CD4-positive, alpha-beta T cell treated with Interleukin-6 for 4 hours (primary cell): ENCODE measurements at regions not wholly inside any gene's neighbourhood (a gene's known extent, or its start where the extent isn't known, plus 50 kb on each side); places are given as distances from the start of the nearest gene placed in this dataset.
A peak's percentile ranks its signal among the peaks of the same experiment; 100 is the strongest.

Source experiments
- DNase-seq: peaks from one replicate; pipeline ENCODE4 v3.0.0-alpha.2; 2020; ENCODE audit warnings: mixed read lengths

GRCh38 chr7:131110297-131111080, 217.2 kb upstream of the MKLN1 start:
- peak; percentile 21 for DNase-seq

GRCh38 chr7:131111081-131111576, 216.5 kb upstream of the MKLN1 start:
- peak; percentile 21 for DNase-seq

- no peak for DNase-seq
These were observed 215.9 kb upstream of the MKLN1 start for GRCh38 chr7:131111792-131112191.

DNA sequence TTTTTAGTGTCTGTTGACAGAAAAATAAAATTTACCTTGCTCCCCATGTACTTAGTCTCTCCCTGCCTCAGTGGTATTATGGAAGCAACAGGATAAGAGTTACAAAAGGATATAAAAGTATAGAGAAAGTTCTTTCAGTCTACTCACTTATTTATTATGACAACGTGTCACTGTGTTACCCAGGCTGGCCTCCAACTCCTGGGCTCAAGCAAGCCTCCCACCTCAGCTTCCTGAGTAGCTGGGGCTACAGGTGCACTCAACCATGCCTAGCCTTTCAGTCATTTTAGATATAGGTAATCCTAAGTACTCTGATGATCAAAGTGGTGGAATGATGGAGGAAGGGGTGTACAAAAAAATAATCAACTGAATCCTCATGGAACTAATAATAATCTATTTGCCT, 215.2 kb upstream of the MKLN1 start:
- no peak for DNase-seq

- DNase-seq: no peak
These were observed 212.3 kb upstream of the MKLN1 start for GRCh38 chr7:131115340-131115739.

- DNase-seq: no peak
These were observed 210.2 kb upstream of the MKLN1 start for GRCh38 chr7:131117439-131117838.

- DNase-seq: no peak
These were observed 208.3 kb upstream of the MKLN1 start for GRCh38 chr7:131119381-131119780.

DNA sequence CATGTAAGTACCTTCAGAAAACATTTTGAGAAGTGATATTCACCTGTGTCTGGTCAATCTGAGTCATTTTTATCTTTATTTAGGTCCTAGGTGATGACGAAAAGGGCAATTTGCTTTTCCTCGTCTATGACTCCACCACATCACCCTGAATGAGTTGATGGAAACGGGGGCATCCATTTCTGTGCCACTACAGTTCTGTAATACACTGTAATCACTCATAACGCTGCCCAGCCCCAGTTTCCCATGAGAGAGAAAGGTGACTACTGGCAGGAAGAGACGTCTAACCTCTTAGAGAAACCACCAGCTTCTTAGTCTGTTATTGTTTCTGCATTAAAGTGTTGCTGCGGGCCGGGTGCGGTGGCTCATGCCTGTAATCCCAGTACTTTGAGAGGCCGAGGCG, 205.3 kb upstream of the MKLN1 start:
- no peak for DNase-seq

GRCh38 chr7:131124001-131124629, 203.6 kb upstream of the MKLN1 start:
- DNase-seq: no peak

DNA sequence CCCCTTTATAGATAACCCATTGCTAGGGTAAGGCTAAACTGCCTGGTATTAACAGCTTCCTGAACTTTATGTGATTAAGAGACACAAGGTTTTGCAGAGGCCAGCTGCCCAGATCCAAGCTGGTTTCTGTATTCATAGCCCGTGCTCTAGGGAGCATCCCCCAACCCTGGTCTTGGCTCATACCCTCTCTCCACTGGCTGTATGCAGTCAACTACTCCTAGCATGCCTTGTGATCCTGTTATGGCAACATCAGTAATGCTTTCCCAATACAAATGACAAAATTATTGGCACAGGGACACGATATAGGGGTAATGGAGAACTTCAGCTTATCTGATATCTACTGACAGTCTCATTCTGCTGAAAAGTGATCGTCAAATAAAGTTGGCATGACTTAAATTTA, 202.8 kb upstream of the MKLN1 start:
- DNase-seq: no peak

DNA sequence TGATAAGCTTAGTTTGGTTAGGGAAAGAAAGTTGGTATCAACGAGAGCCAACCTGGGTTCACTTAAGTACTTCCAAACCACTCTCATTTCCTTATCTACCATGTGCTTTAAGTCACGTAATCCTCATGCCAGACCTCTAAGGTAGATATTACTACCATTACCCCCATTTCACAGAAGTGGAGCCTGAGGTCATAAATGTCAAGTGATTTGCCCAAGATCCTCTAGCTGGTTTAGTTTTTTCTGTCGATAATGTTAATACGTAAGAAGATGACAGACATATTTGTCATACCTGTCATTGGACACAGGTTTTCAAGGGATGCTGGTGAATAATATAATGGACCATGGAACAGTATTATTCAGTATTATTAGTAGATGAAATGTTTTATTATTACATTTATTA, 197.4 kb upstream of the MKLN1 start:
- no peak for DNase-seq

GRCh38 chr7:131131012-131131745, 196.5 kb upstream of the MKLN1 start:
- DNase-seq: no peak

- no peak for DNase-seq
These were observed 195.8 kb upstream of the MKLN1 start for GRCh38 chr7:131131746-131132431.

- DNase-seq: no peak
These were observed 188.2 kb upstream of the MKLN1 start for GRCh38 chr7:131139462-131139861.

DNA sequence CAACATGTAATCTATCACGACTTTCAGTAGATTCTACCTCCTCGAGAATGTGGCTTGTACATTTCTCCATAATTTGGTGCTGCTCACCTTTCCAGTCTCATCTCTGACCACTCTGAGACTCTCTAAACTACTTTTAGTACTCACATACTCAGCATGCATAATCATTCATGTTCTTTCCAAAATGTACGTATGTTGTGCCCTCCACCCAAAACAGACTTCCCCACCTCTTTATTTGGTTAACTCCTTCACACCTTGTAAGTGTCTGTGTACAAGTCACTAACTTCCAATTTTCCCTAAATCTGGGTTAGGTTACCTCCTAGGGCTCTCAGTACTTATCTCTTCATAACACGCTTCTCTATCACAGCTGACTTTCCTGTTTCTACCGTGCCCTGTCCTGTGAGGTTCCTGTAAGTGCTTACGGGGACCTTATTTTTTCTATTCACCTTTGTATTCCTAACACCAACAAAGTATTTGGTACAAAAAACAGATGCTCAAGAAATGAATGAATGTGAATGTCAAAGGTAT, 186.2 kb upstream of the MKLN1 start:
- DNase-seq: no peak

DNA sequence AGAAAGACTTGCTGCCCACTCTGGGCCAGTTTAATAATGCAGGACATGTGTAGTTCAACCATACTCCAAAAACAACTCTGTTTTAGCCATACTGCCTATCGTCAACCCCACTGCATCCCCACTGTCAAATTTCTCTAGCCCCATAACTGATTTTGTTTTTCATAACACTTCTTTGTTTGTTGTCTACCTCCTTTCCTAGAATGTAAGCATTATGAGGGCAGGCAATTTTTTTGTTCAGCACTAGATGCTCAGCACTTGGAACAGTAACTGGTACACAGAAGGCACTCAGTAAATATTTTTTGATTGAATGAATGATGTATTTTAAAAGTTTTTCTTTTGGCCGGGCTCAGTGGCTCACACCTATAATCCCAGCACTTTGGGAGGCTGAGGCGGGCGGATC, 183.8 kb upstream of the MKLN1 start:
- DNase-seq: no peak

DNA sequence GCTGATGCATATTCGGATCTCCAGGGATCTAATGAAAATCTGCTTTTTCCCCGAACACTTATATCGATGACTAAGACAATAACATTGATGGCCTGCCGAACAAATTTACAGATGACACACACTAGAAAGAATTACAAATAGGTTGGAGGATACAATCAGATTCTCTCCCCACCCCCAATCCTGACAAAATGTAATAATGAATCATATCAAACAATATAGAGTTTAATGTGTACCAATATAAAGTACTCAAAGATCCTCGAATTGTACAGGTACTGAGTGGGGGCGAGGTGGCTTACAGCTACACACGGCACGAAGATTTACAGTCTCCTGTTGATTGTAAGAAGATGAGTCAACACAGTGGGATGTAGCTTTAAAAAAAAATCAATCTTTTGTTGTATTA, 182.7 kb upstream of the MKLN1 start:
- no peak for DNase-seq

GRCh38 chr7:131145770-131146169, 181.9 kb upstream of the MKLN1 start:
- DNase-seq: no peak

DNA sequence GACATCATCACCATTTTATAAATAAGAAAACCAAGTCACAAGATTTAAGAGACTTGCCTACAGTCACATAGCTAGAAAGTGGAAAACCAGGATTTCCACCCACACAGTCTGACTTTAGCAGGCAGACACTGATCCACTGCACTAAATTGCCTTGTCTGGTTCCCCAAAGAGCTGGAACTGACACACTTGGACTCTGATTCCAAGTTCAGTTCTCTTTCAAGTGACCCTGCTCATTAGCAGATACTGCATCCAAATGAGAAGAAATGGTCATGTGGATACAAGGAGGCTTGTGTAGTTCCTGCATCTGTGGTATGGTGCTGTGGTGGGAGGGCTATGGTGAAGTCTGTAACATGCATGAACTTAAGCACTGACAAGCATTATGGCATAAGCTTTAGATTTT, 180.1 kb upstream of the MKLN1 start:
- DNase-seq: no peak

GRCh38 chr7:131148258-131148657, 179.4 kb upstream of the MKLN1 start:
- no peak for DNase-seq

- no peak for DNase-seq
These were observed 178.8 kb upstream of the MKLN1 start for GRCh38 chr7:131148708-131149428.

DNA sequence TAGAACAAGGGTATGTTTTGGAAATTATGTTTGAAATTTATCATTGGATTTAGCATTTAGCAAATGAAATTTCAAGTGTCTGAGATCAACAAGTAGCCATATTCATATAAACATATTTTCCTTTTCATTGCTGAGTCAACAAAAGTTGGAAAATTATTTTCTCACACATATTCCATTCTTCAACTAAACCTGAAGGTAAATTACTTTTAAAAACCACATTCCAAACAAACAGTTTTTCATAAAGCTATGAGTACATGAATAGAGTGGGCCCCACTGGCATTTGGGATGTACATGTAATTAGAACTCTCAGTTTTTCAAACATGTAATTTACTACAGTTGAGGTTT, 178.3 kb upstream of the MKLN1 start:
- DNase-seq: no peak
